HepG2 (cell line): ENCODE measurements at regions not wholly inside any gene's neighbourhood (a gene's known extent, or its start where the extent isn't known, plus 50 kb on each side); places are given as distances from the start of the nearest gene placed in this dataset.

Experiments used
- EEA1 ChIP-seq: sonication (generic); formaldehyde crosslinking; IDR thresholded peaks from 2 replicates; pipeline ENCODE4 v1.5.1; 2020; ENCODE audit warnings: mild to moderate bottlenecking, missing genetic modification reagents, borderline replicate concordance
- NFIC ChIP-seq: IDR thresholded peaks from 2 replicates; pipeline ENCODE4 v1.6.1; 2012; ENCODE audit warnings: mild to moderate bottlenecking, low read length, inconsistent platforms
- REPIN1 ChIP-seq: sonication (generic); formaldehyde crosslinking; IDR thresholded peaks from 2 replicates; pipeline ENCODE4 v1.8.0; 2022; ENCODE audit warnings: missing genetic modification reagents, low read depth, mild to moderate bottlenecking, borderline replicate concordance
- SMYD3 ChIP-seq: sonication (generic); formaldehyde crosslinking; IDR thresholded peaks from 2 replicates; pipeline ENCODE4 v1.8.1; 2023; ENCODE audit warnings: mild to moderate bottlenecking, missing genetic modification reagents
- TEAD2 ChIP-seq: sonication (generic); formaldehyde crosslinking; IDR thresholded peaks from 2 replicates; pipeline ENCODE4 v1.9.0; 2021; ENCODE audit warnings: missing genetic modification reagents
- ZSCAN25 ChIP-seq: sonication (generic); formaldehyde crosslinking; IDR thresholded peaks from 2 replicates; pipeline ENCODE4 v1.8.0; 2022; ENCODE audit warnings: mild to moderate bottlenecking, missing genetic modification reagents
- TF ChIP-seq, protein P1 (sequence below): sonication (generic); formaldehyde crosslinking; IDR thresholded peaks from 2 replicates; pipeline ENCODE4 v1.5.0; 2020; ENCODE audit warnings: mild to moderate bottlenecking, missing genetic modification reagents, moderate library complexity
- TF ChIP-seq, protein P2 (sequence below): fragments of 450-650 bp; IDR thresholded peaks from 2 replicates; pipeline ENCODE4 v1.6.1; 2016

GRCh38 chr3:20564966-20565365, 379.0 kb upstream of the SGO1 start:
- TF ChIP-seq ZSCAN25 (CRISPR knock-in tag) (no peak), REPIN1 (CRISPR knock-in tag) (no peak), EEA1 (CRISPR knock-in tag) (no peak), TEAD2 (CRISPR knock-in tag) (no peak), SMYD3 (CRISPR knock-in tag) (no peak), NFIC (no peak)
- TF ChIP-seq, protein P1, sequence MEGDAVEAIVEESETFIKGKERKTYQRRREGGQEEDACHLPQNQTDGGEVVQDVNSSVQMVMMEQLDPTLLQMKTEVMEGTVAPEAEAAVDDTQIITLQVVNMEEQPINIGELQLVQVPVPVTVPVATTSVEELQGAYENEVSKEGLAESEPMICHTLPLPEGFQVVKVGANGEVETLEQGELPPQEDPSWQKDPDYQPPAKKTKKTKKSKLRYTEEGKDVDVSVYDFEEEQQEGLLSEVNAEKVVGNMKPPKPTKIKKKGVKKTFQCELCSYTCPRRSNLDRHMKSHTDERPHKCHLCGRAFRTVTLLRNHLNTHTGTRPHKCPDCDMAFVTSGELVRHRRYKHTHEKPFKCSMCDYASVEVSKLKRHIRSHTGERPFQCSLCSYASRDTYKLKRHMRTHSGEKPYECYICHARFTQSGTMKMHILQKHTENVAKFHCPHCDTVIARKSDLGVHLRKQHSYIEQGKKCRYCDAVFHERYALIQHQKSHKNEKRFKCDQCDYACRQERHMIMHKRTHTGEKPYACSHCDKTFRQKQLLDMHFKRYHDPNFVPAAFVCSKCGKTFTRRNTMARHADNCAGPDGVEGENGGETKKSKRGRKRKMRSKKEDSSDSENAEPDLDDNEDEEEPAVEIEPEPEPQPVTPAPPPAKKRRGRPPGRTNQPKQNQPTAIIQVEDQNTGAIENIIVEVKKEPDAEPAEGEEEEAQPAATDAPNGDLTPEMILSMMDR (CRISPR knock-in tag), result no peak
- TF ChIP-seq, protein P2, sequence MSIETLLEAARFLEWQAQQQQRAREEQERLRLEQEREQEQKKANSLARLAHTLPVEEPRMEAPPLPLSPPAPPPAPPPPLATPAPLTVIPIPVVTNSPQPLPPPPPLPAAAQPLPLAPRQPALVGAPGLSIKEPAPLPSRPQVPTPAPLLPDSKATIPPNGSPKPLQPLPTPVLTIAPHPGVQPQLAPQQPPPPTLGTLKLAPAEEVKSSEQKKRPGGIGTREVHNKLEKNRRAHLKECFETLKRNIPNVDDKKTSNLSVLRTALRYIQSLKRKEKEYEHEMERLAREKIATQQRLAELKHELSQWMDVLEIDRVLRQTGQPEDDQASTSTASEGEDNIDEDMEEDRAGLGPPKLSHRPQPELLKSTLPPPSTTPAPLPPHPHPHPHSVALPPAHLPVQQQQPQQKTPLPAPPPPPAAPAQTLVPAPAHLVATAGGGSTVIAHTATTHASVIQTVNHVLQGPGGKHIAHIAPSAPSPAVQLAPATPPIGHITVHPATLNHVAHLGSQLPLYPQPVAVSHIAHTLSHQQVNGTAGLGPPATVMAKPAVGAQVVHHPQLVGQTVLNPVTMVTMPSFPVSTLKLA, result no peak
